ENCODE measurements at regions not wholly inside any gene's neighbourhood (a gene's known extent, or its start where the extent isn't known, plus 50 kb on each side); places are given as distances from the start of the nearest gene placed in this dataset.
A peak's percentile ranks its signal among the peaks of the same experiment; 100 is the strongest.

GRCh38 chr7:142414915-142415314, 157.1 kb upstream of the PRSS58 start:
- DNase-seq = no peak

GRCh38 chr7:142414135-142414534, 156.3 kb upstream of the PRSS58 start:
- DNase-seq = no peak

GRCh38 chr7:142413280-142414000, 155.6 kb upstream of the PRSS58 start:
- DNase-seq = no peak

- peak in 10 of 51 donors; percentile 2 to 22 (median 12) for DNase-seq
Measured at GRCh38 chr7:142412551-142413193, 154.8 kb upstream of the PRSS58 start.

- DNase-seq = no peak
Measured at GRCh38 chr7:142409471-142409870, 151.6 kb upstream of the PRSS58 start.

GRCh38 chr7:142408794-142409193, 150.9 kb upstream of the PRSS58 start:
- no peak for DNase-seq

GRCh38 chr7:142407939-142408570, 150.2 kb upstream of the PRSS58 start:
- no peak for DNase-seq

GRCh38 chr7:142405122-142405765, 147.4 kb upstream of the PRSS58 start:
- DNase-seq = no peak

GRCh38 chr7:142401951-142402350, 144.1 kb upstream of the PRSS58 start:
- no peak for DNase-seq

GRCh38 chr7:142400042-142400533, 142.2 kb upstream of the PRSS58 start:
- DNase-seq = no peak

- DNase-seq = peak in 16 of 51 donors; percentile 3 to 43 (median 16)
Measured at GRCh38 chr7:142391191-142391992, 133.5 kb upstream of the PRSS58 start.

GRCh38 chr7:142389544-142389943, 131.7 kb upstream of the PRSS58 start:
- no peak for DNase-seq

- DNase-seq = peak in 25 of 51 donors; percentile 4 to 55 (median 23)
Measured at GRCh38 chr7:142385491-142386340, 127.9 kb upstream of the PRSS58 start.

- no peak for DNase-seq
Measured at GRCh38 chr7:142384493-142384922, 126.7 kb upstream of the PRSS58 start.

GRCh38 chr7:142383841-142384492, 126.1 kb upstream of the PRSS58 start:
- no peak for DNase-seq

GRCh38 chr7:142381727-142382390, 124.0 kb upstream of the PRSS58 start:
- no peak for DNase-seq

GRCh38 chr7:142380069-142380468, 122.2 kb upstream of the PRSS58 start:
- DNase-seq = no peak

- no peak for DNase-seq
Measured at GRCh38 chr7:142379201-142379885, 121.5 kb upstream of the PRSS58 start.

Measured in hypothalamus (tissue), 51 donors.